A673 (cell line): ENCODE measurements at regions not wholly inside any gene's neighbourhood (a gene's known extent, or its start where the extent isn't known, plus 50 kb on each side); places are given as distances from the start of the nearest gene placed in this dataset.

Experiments used
- BruUV-seq: library from RNA; stranded (reverse); fragments of 400-500 nt; replicated peaks from 2 replicates; lab custom pipeline; 2021; lab: Mats Ljungman, UMichigan
- CTCF ChIA-PET: fragments of 300-600 bp; sonication (Branson Sonifier 250); formaldehyde crosslinking; loops from one replicate; lab custom pipeline; 2022; ENCODE audit warnings: antibody characterized with exemption; lab: Charles Lee
- POLR2A ChIA-PET: fragments of 300-600 bp; sonication (Branson Sonifier 250); formaldehyde crosslinking; loops from one replicate; lab custom pipeline; 2022; ENCODE audit warnings: antibody characterized with exemption; ENCODE audit not compliant: low non-redundant PET; lab: Charles Lee
- DNase-seq: peaks from one replicate; pipeline ENCODE4 v3.0.0-alpha.2; 2015; ENCODE audit warnings: low spot score
- H3K27ac ChIP-seq: fragments of 200-600 bp; sonication (generic); 2 replicates; pipeline ENCODE4 v1.5.1; 2016; ENCODE audit warnings: mixed run types, low read depth, mild to moderate bottlenecking, mixed read lengths, antibody characterized with exemption, low read length; ENCODE audit not compliant: poor library complexity, severe bottlenecking
- H3K27me3 ChIP-seq: fragments of 200-600 bp; sonication (generic); replicated peaks from 2 replicates; pipeline ENCODE4 v1.6.1; 2017; ENCODE audit warnings: mixed run types, low read depth, mild to moderate bottlenecking, mixed read lengths, antibody characterized with exemption, low read length; ENCODE audit not compliant: insufficient read depth, poor library complexity
- H3K36me3 ChIP-seq: fragments of 200-600 bp; sonication (generic); 2 replicates; pipeline ENCODE4 v1.6.1; 2016; ENCODE audit warnings: mixed run types, mild to moderate bottlenecking, mixed read lengths, antibody characterized with exemption, low read length; ENCODE audit not compliant: insufficient read depth, poor library complexity, severe bottlenecking
- H3K4me1 ChIP-seq: fragments of 200-600 bp; sonication (generic); 2 replicates; pipeline ENCODE4 v1.6.1; 2017; ENCODE audit warnings: mixed run types, mild to moderate bottlenecking, mixed read lengths, antibody characterized with exemption, low read length; ENCODE audit not compliant: insufficient read depth, poor library complexity, severe bottlenecking
- H3K4me3 ChIP-seq: fragments of 200-600 bp; sonication (generic); 2 replicates; pipeline ENCODE4 v1.5.1; 2016; ENCODE audit warnings: low read depth, mixed run types, mild to moderate bottlenecking, mixed read lengths, low read length; ENCODE audit not compliant: poor library complexity, severe bottlenecking
- H3K9me3 ChIP-seq: fragments of 200-600 bp; sonication (generic); 2 replicates; pipeline ENCODE4 v1.6.1; 2016; ENCODE audit warnings: mixed run types, low read depth, mild to moderate bottlenecking, mixed read lengths, antibody characterized with exemption, low read length; ENCODE audit not compliant: poor library complexity, severe bottlenecking
- EZH2 ChIP-seq: fragments of 200-600 bp; sonication (generic); IDR thresholded peaks from 2 replicates; pipeline ENCODE4 v1.6.1; 2017; ENCODE audit warnings: borderline replicate concordance, low read depth, mild to moderate bottlenecking, mixed read lengths, antibody characterized with exemption, low read length; ENCODE audit not compliant: poor library complexity, severe bottlenecking
- intact Hi-C: fragments of 100-400 bp; cut with micrococcal nuclease; formaldehyde crosslinking; loops from one replicate; pipeline ENCODE4 v1.10.0; 2022; ENCODE audit not compliant: unreplicated experiment
- TF ChIP-seq, protein P1 (sequence below): fragments of 300-800, 200-600 bp; sonication (generic); conservative IDR thresholded peaks from 2 replicates; pipeline ENCODE4 v1.5.1; 2017; ENCODE audit warnings: low read depth, mild to moderate bottlenecking, antibody characterized with exemption, low read length, moderate library complexity, mixed read lengths

DNA sequence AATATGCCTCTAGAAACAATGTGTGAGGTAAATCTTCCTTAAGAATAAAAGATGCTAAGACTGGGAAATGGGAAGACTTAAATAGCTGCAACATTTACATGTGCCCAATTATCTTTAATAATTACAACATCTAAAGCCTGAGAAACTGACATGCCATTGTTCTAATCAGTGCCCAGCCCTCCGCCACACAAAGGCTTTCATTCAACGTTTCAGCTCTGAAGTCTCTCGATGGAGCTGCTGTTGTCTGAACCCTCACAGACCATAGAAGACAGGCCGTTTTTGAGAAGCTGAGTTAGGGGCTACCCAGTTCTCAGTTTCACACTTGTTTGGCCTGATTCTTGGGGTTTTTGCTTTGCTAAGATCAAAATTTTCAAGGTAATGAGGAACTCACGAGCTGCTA lies 315.4 kb upstream of the CHST9 start:
- Histone ChIP-seq H3K27me3 (no peaks in the 10 kb centered on the region), H3K27ac (no peak overlapping the region), H3K36me3 (no peaks in the 10 kb centered on the region), H3K4me3 (no peak overlapping the region), H3K4me1 (no peaks in the 10 kb centered on the region), H3K9me3 (no peaks in the 10 kb centered on the region)
- intact Hi-C loops: no loop called here
- no TSS peak for BruUV-seq
- POLR2A ChIA-PET: no interaction called here
- no peak for DNase-seq
- CTCF ChIA-PET: no interaction called here
- TF ChIP-seq, protein P1, sequence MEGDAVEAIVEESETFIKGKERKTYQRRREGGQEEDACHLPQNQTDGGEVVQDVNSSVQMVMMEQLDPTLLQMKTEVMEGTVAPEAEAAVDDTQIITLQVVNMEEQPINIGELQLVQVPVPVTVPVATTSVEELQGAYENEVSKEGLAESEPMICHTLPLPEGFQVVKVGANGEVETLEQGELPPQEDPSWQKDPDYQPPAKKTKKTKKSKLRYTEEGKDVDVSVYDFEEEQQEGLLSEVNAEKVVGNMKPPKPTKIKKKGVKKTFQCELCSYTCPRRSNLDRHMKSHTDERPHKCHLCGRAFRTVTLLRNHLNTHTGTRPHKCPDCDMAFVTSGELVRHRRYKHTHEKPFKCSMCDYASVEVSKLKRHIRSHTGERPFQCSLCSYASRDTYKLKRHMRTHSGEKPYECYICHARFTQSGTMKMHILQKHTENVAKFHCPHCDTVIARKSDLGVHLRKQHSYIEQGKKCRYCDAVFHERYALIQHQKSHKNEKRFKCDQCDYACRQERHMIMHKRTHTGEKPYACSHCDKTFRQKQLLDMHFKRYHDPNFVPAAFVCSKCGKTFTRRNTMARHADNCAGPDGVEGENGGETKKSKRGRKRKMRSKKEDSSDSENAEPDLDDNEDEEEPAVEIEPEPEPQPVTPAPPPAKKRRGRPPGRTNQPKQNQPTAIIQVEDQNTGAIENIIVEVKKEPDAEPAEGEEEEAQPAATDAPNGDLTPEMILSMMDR: no peak

DNA sequence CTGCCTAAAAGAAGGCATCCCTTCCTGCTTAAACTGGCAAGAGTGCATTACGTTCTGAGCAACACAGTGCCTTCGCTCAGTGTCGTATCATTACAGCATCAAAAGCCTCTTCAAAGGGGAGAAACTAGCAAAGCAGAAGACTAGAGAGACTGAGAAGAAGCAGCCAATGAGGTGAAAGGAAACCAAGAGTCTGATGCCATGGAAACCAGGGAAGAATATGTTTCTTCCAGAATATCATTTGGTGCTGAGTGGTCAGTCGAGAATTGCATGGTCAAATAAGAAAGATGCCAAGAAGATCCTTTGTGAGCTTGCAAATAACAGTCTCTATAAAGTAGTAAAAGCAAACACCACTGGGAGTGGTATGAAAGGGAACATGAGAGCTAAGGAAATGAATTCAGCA lies 312.1 kb upstream of the CHST9 start:
- Histone ChIP-seq H3K27ac (no peak overlapping the region), H3K4me3 (no peak overlapping the region), H3K9me3 (no peaks in the 10 kb centered on the region), H3K27me3 (peaks cover 8% of the 10 kb centered on the region), H3K36me3 (no peaks in the 10 kb centered on the region), H3K4me1 (no peaks in the 10 kb centered on the region)
- intact Hi-C loops: no loop called here
- ChIA-PET POLR2A (no interaction called here), CTCF (no interaction called here)
- BruUV-seq: no TSS peak
- DNase-seq: no peak
- TF ChIP-seq, protein P1: no peak
- TF ChIP-seq EZH2: no peak

DNA sequence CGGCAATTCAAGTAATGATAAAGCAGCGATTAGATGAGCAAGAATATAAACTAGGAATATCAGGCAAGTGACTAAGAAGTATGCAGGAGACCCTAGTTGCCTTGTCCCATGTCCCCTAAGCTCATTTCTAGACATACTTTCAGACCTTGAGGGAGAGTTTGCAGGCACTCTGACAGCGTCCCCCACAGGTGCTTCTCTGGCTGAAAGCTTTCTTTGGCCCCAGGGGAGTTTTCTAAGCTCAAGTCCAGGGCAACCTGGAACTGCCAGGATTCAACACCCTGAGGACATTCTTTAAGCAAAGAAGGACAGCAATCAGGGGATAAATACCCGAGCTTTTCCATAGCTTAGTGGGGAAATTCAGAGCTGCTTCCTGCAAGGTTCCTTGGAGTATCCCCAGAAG lies 308.1 kb upstream of the CHST9 start:
- Histone ChIP-seq H3K36me3 (no peaks in the 10 kb centered on the region), H3K4me1 (no peaks in the 10 kb centered on the region), H3K27me3 (peaks cover 8% of the 10 kb centered on the region), H3K4me3 (no peak overlapping the region), H3K27ac (no peak overlapping the region), H3K9me3 (no peaks in the 10 kb centered on the region)
- no peak for DNase-seq
- TF ChIP-seq, protein P1: no peak
- TF ChIP-seq EZH2: no peak
- intact Hi-C loops: no loop called here
- POLR2A ChIA-PET: interaction anchor here (0.6 kb wide), 1 partner anchor 45 kb away, joined by 3 read pairs; no protein-coding TSS in a partner anchor
- no TSS peak for BruUV-seq
- CTCF ChIA-PET: no interaction called here
